ENCODE measurements at regions not wholly inside any gene's neighbourhood (a gene's known extent, or its start where the extent isn't known, plus 50 kb on each side); places are given as distances from the start of the nearest gene placed in this dataset.

GRCh38 chr11:130711193-130711592 is 205.1 kb downstream of the SNX19 start:
- DNase-seq (ENCODE audit: low read depth) = no peak

- DNase-seq (ENCODE audit: low read depth) = no peak
Measured at GRCh38 chr11:130712480-130712879, 203.8 kb downstream of the SNX19 start.

- DNase-seq (ENCODE audit: low read depth) = no peak
Measured at GRCh38 chr11:130715085-130715876, 201.0 kb downstream of the SNX19 start.

GRCh38 chr11:130715877-130716220 is 200.4 kb downstream of the SNX19 start:
- no peak for DNase-seq (ENCODE audit: low read depth)

GRCh38 chr11:130718120-130718519 is 198.2 kb downstream of the SNX19 start:
- no peak for DNase-seq (ENCODE audit: low read depth)

- no peak for DNase-seq (ENCODE audit: low read depth)
Measured at GRCh38 chr11:130719220-130719915, 196.9 kb downstream of the SNX19 start.

- no peak for DNase-seq (ENCODE audit: low read depth)
Measured at GRCh38 chr11:130720232-130721022, 195.9 kb downstream of the SNX19 start.

GRCh38 chr11:130721023-130721681 is 195.1 kb downstream of the SNX19 start:
- no peak for DNase-seq (ENCODE audit: low read depth)

- DNase-seq (ENCODE audit: low read depth) = no peak
Measured at GRCh38 chr11:130721736-130722135, 194.5 kb downstream of the SNX19 start.

GRCh38 chr11:130722401-130722800 is 193.9 kb downstream of the SNX19 start:
- DNase-seq (ENCODE audit: low read depth) = no peak

- no peak for DNase-seq (ENCODE audit: low read depth)
Measured at GRCh38 chr11:130725421-130726233, 190.7 kb downstream of the SNX19 start.

GRCh38 chr11:130726234-130727037 is 189.8 kb downstream of the SNX19 start:
- peak; percentile 88 for DNase-seq (ENCODE audit: low read depth)

GRCh38 chr11:130727157-130728119 is 188.8 kb downstream of the SNX19 start:
- DNase-seq (ENCODE audit: low read depth) = no peak

GRCh38 chr11:130728185-130729180 is 187.8 kb downstream of the SNX19 start:
- no peak for DNase-seq (ENCODE audit: low read depth)

GRCh38 chr11:130729193-130729592 is 187.1 kb downstream of the SNX19 start:
- DNase-seq (ENCODE audit: low read depth) = no peak

- DNase-seq (ENCODE audit: low read depth) = no peak
Measured at GRCh38 chr11:130729678-130730300, 186.5 kb downstream of the SNX19 start.

- no peak for DNase-seq (ENCODE audit: low read depth)
Measured at GRCh38 chr11:130731401-130731800, 184.9 kb downstream of the SNX19 start.
